Lower lobe of right lung (tissue), 2 donors: ENCODE measurements at regions not wholly inside any gene's neighbourhood (a gene's known extent, or its start where the extent isn't known, plus 50 kb on each side); places are given as distances from the start of the nearest gene placed in this dataset.

ENCODE experiments used
- ATAC-seq, 2 donors: fragments of 200-7000 bp; cut with Tn5 transposase; one replicate each; pipeline ENCODE4 v1.9.1; 2020 to 2022; ENCODE audit warnings: mild to moderate bottlenecking in 2 of 2, moderate library complexity in 2 of 2
- DNase-seq: peaks from one replicate; pipeline ENCODE4 v3.0.0-alpha.2; 2020
- H3K27ac ChIP-seq: fragments of 200-600 bp; one replicate; pipeline ENCODE4 v1.8.0; 2022
- H3K27me3 ChIP-seq: fragments of 200-600 bp; one replicate; pipeline ENCODE4 v1.8.0; 2022; ENCODE audit warnings: low read depth
- H3K36me3 ChIP-seq: fragments of 200-600 bp; one replicate; pipeline ENCODE4 v1.8.0; 2022; ENCODE audit warnings: mild to moderate bottlenecking
- H3K4me1 ChIP-seq: fragments of 200-600 bp; one replicate; pipeline ENCODE4 v1.8.0; 2022
- H3K4me3 ChIP-seq: fragments of 200-600 bp; one replicate; pipeline ENCODE4 v1.8.0; 2022; ENCODE audit warnings: mild to moderate bottlenecking
- H3K9me3 ChIP-seq: fragments of 200-600 bp; one replicate; pipeline ENCODE4 v1.8.0; 2022
- CTCF ChIP-seq: fragments of 200-600 bp; IDR thresholded peaks from one replicate; pipeline ENCODE4 v1.8.0; 2022; ENCODE audit warnings: antibody characterized with exemption, mild to moderate bottlenecking
- intact Hi-C: fragments of 100-400 bp; cut with DNase I; formaldehyde crosslinking; loops from one replicate; pipeline ENCODE4 v1.11.0; 2022
- donor health status: DM: no; HTN: yes; CAD: no; lungs with severe emphysema.

- no peaks in the 10 kb centered on the region for H3K4me1 ChIP-seq
- DNase-seq (no peak), ATAC-seq (no peak)
- no peaks in the 10 kb centered on the region for H3K9me3 ChIP-seq
- no peak overlapping the region for H3K4me3 ChIP-seq
- H3K27me3 ChIP-seq: peaks cover 12% of the 10 kb centered on the region
- no peak for TF ChIP-seq CTCF
- H3K36me3 ChIP-seq: no peaks in the 10 kb centered on the region
- H3K27ac ChIP-seq: no peak overlapping the region
- intact Hi-C loops: no loop called here
Observed at GRCh38 chr11:116611998-116612620, 160.7 kb downstream of the BUD13 start.

GRCh38 chr11:116610190-116610589 lies 162.6 kb downstream of the BUD13 start:
- intact Hi-C loops: no loop called here
- Histone ChIP-seq H3K27me3 (peaks cover 12% of the 10 kb centered on the region), H3K9me3 (no peaks in the 10 kb centered on the region), H3K27ac (no peak overlapping the region), H3K4me3 (no peak overlapping the region), H3K36me3 (no peaks in the 10 kb centered on the region), H3K4me1 (no peaks in the 10 kb centered on the region)
- ATAC-seq (no peak), DNase-seq (no peak)
- TF ChIP-seq CTCF: no peak

GRCh38 chr11:116607027-116607426 lies 165.8 kb downstream of the BUD13 start:
- no peak for TF ChIP-seq CTCF
- Histone ChIP-seq H3K4me1 (no peaks in the 10 kb centered on the region), H3K27ac (no peak overlapping the region), H3K4me3 (no peak overlapping the region), H3K9me3 (no peaks in the 10 kb centered on the region), H3K36me3 (no peaks in the 10 kb centered on the region), H3K27me3 (peaks cover 3% of the 10 kb centered on the region)
- no peak for ATAC-seq
- intact Hi-C loops: no loop called here
- DNase-seq: no peak

- no peak for ATAC-seq
- DNase-seq: no peak
- H3K36me3 ChIP-seq: no peaks in the 10 kb centered on the region
Observed at GRCh38 chr11:116605543-116606459, 167.0 kb downstream of the BUD13 start.

More at GRCh38 chr11:116605543-116606459, 167.0 kb downstream of the BUD13 start:
- H3K4me1 ChIP-seq: no peaks in the 10 kb centered on the region
- intact Hi-C loops: no loop called here
- H3K27me3 ChIP-seq: peaks cover 3% of the 10 kb centered on the region
- peak; percentile 10 for TF ChIP-seq CTCF
- H3K4me3 ChIP-seq: no peak overlapping the region
- H3K9me3 ChIP-seq: no peaks in the 10 kb centered on the region
- H3K27ac ChIP-seq: no peak overlapping the region
